ENCODE measurements at regions not wholly inside any gene's neighbourhood (a gene's known extent, or its start where the extent isn't known, plus 50 kb on each side); places are given as distances from the start of the nearest gene placed in this dataset.
A peak's percentile ranks its signal among the peaks of the same experiment; 100 is the strongest.

DNA sequence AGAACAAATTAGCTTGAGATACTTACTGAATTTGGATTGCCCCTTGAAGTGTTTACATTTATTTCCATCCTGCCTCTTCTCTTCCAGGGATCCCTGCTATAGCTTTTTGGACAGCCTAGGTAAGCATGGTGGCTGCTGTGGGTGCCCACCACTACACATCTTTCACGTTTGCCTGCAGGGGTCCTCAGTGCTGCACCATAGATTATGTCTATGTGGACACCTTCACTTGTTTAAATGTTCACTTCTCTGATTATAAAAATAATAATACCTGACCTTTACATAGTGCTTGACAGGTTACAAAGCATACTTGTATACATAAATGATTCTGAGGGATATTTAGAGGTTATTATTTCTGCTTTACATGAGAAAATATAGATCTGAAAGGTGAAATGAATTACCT, 67.9 kb upstream of the SLC4A4 start:
- intact Hi-C loops (cut with micrococcal nuclease; ENCODE audit: unreplicated experiment): loop anchor here (1.0 to 5.0 kb wide), 3 partner anchors 281 to 1031 kb away; no protein-coding TSS in a partner anchor

More for the DNA sequence above, 67.9 kb upstream of the SLC4A4 start:
- peak; percentile 76 for ATAC-seq
- ChIA-PET CTCF (interaction anchor here (0.6 to 5.6 kb wide), 27 partner anchors 11 to 1015 kb away, joined by 3 to 53 read pairs (median 5); no protein-coding TSS in a partner anchor), POLR2A (no interaction called here), SMC1A (ENCODE audit: uncharacterized antibody, unreplicated experiment) (interaction anchor here (0.6 to 3.8 kb wide), 15 partner anchors 11 to 949 kb away, joined by 3 to 21 read pairs (median 5); no protein-coding TSS in a partner anchor), RAD21 (ENCODE audit: unreplicated experiment) (interaction anchor here (0.8 to 2.0 kb wide), 9 partner anchors 10 to 440 kb away, joined by 3 to 11 read pairs (median 4); no protein-coding TSS in a partner anchor)
- WGBS (ENCODE audit: insufficient coverage, insufficient replicate concordance, low lambda C conversion rate, missing lambda C conversion rate): 0% methylated on average over 1 of the region's 1 CpG
- Histone ChIP-seq H3K79me2 (ENCODE audit: control insufficient read depth, insufficient read depth, low read length) (no peaks in the 10 kb centered on the region), H3K4me2 (ENCODE audit: control insufficient read depth, insufficient read depth) (no peak overlapping the region), H2AFZ (ENCODE audit: control insufficient read depth, low read depth, low read length) (no peak overlapping the region), H3K9me3 (replicated peaks; ENCODE audit: control insufficient read depth, insufficient read depth, low read length) (no peaks in the 10 kb centered on the region), H3K4me1 (ENCODE audit: control insufficient read depth, insufficient read depth, low read length) (peaks cover 3% of the 10 kb centered on the region; the same call in 1 of the 2 replicates), H3K27me3 (replicated peaks in 1 of 2; ENCODE audit: control insufficient read depth in 2 of 2, insufficient read depth in 2 of 2, low read length in 1 of 2) (no peaks in the 10 kb centered on the region), H3K9ac (ENCODE audit: control insufficient read depth, insufficient read depth, low read length) (no peak overlapping the region), H4K20me1 (ENCODE audit: control insufficient read depth, insufficient read depth) (no peaks in the 10 kb centered on the region), H3K27ac (ENCODE audit: control insufficient read depth, insufficient read depth) (no peak overlapping the region), H3K36me3 (ENCODE audit: control insufficient read depth in 2 of 2, insufficient read depth in 2 of 2, low read length in 1 of 2) (no peaks in the 10 kb centered on the region), H3K4me3 (no peak overlapping the region)
- in situ Hi-C loops (cut with MboI): loop anchor here (5.0 kb wide), 1 partner anchor 451 kb away; no protein-coding TSS in a partner anchor
- FAIRE-seq: no peak
- TF ChIP-seq, protein P1, sequence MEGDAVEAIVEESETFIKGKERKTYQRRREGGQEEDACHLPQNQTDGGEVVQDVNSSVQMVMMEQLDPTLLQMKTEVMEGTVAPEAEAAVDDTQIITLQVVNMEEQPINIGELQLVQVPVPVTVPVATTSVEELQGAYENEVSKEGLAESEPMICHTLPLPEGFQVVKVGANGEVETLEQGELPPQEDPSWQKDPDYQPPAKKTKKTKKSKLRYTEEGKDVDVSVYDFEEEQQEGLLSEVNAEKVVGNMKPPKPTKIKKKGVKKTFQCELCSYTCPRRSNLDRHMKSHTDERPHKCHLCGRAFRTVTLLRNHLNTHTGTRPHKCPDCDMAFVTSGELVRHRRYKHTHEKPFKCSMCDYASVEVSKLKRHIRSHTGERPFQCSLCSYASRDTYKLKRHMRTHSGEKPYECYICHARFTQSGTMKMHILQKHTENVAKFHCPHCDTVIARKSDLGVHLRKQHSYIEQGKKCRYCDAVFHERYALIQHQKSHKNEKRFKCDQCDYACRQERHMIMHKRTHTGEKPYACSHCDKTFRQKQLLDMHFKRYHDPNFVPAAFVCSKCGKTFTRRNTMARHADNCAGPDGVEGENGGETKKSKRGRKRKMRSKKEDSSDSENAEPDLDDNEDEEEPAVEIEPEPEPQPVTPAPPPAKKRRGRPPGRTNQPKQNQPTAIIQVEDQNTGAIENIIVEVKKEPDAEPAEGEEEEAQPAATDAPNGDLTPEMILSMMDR (IDR thresholded peaks at IDR 0.05 in 2 of 3, conservative IDR thresholded peaks at IDR 0.05 in 1 of 3; ENCODE audit: control insufficient read depth in 2 of 3, extremely low read depth in 1 of 3, insufficient read depth in 1 of 3, low read depth in 3 of 3, low read length in 3 of 3): peak; percentile 41 to 62 (median 41); a peak in 4 of 6 replicates
- TF ChIP-seq HDGF (IDR thresholded peaks at IDR 0.05) (no peak), CREB1 (IDR thresholded peaks at IDR 0.05; ENCODE audit: low read depth) (no peak), BACH1 (IDR thresholded peaks at IDR 0.05; ENCODE audit: borderline replicate concordance) (no peak), STAT1 (conservative IDR thresholded peaks at IDR 0.05) (no peak), HDAC2 (IDR thresholded peaks at IDR 0.05) (no peak), RCOR1 (conservative IDR thresholded peaks at IDR 0.05; ENCODE audit: low read depth, low read length) (no peak), RAD21 (IDR thresholded peaks at IDR 0.05; ENCODE audit: insufficient read depth, low read depth, low read length) (peak; percentile 74), SMAD5 (IDR thresholded peaks at IDR 0.05; ENCODE audit: low read depth) (no peak), SMC3 (IDR thresholded peaks at IDR 0.05; ENCODE audit: borderline replicate concordance, low read length) (peak; percentile 60; the same call in 1 of the 2 replicates)
- TF ChIP-seq, protein P2, sequence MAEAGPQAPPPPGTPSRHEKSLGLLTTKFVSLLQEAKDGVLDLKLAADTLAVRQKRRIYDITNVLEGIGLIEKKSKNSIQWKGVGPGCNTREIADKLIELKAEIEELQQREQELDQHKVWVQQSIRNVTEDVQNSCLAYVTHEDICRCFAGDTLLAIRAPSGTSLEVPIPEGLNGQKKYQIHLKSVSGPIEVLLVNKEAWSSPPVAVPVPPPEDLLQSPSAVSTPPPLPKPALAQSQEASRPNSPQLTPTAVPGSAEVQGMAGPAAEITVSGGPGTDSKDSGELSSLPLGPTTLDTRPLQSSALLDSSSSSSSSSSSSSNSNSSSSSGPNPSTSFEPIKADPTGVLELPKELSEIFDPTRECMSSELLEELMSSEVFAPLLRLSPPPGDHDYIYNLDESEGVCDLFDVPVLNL (IDR thresholded peaks at IDR 0.05; ENCODE audit: low read depth, low read length): no peak
- DNase-seq (ENCODE audit: low read depth, low spot score): no peak
- BruUV-seq (replicated peaks): no TSS peak
